Neural progenitor cell (in vitro differentiated cells): ENCODE measurements at regions not wholly inside any gene's neighbourhood (a gene's known extent, or its start where the extent isn't known, plus 50 kb on each side); places are given as distances from the start of the nearest gene placed in this dataset.

ENCODE experiments used
- DNase-seq: peaks from one replicate; pipeline ENCODE4 v3.0.0-alpha.2; 2016; ENCODE audit warnings: low spot score
- H2AFZ ChIP-seq: fragments of 200-600 bp; sonication (generic); replicated peaks from 2 replicates; pipeline ENCODE4 v1.6.1; 2016; ENCODE audit warnings: antibody characterized with exemption
- H3F3A ChIP-seq: fragments of 200-600 bp; sonication (generic); 2 replicates; pipeline ENCODE4 v1.6.1; 2016; ENCODE audit warnings: antibody characterized with exemption, low read depth
- H3K27ac ChIP-seq: fragments of 200-600 bp; sonication (generic); 2 replicates; pipeline ENCODE4 v1.5.1; 2016; ENCODE audit warnings: mild to moderate bottlenecking
- H3K27me3 ChIP-seq: fragments of 200-600 bp; sonication (generic); 2 replicates; pipeline ENCODE4 v1.6.1; 2016; ENCODE audit warnings: mild to moderate bottlenecking, moderate library complexity
- H3K36me3 ChIP-seq: fragments of 200-600 bp; sonication (generic); 2 replicates; pipeline ENCODE4 v1.5.1; 2016
- H3K4me1 ChIP-seq: fragments of 200-600 bp; sonication (generic); 2 replicates; pipeline ENCODE4 v1.6.1; 2016; ENCODE audit warnings: mixed run types
- H3K4me2 ChIP-seq: fragments of 200-600 bp; sonication (generic); 2 replicates; pipeline ENCODE4 v1.6.1; 2016
- H3K4me3 ChIP-seq: fragments of 200-600 bp; sonication (generic); 2 replicates; pipeline ENCODE4 v1.5.1; 2016
- H3K79me2 ChIP-seq: fragments of 200-600 bp; sonication (generic); 2 replicates; pipeline ENCODE4 v1.6.1; 2016; ENCODE audit warnings: low read depth
- H3K9ac ChIP-seq: fragments of 200-600 bp; sonication (generic); 2 replicates; pipeline ENCODE4 v1.6.1; 2016
- H3K9me3 ChIP-seq: fragments of 200-600 bp; sonication (generic); 2 replicates; pipeline ENCODE4 v1.5.1; 2016; ENCODE audit warnings: low read depth
- H4K20me1 ChIP-seq: fragments of 200-600 bp; sonication (generic); 2 replicates; pipeline ENCODE4 v1.6.1; 2016; ENCODE audit warnings: low read depth
- H3K27ac Mint-ChIP-seq: 3 replicates; pipeline ENCODE4 v1.8.0; 2021; ENCODE audit warnings: mixed read lengths
- H3K27me3 Mint-ChIP-seq: 2 replicates; pipeline ENCODE4 v1.8.0; 2022; ENCODE audit warnings: low read depth, mild to moderate bottlenecking, inconsistent platforms, moderate library complexity, mixed read lengths; ENCODE audit not compliant: insufficient read depth
- H3K36me3 Mint-ChIP-seq: 3 replicates; pipeline ENCODE4 v1.8.0; 2021; ENCODE audit warnings: mixed read lengths
- H3K4me1 Mint-ChIP-seq: 3 replicates; pipeline ENCODE4 v1.8.0; 2021; ENCODE audit warnings: mixed read lengths
- H3K4me3 Mint-ChIP-seq: 3 replicates; pipeline ENCODE4 v1.8.0; 2021; ENCODE audit warnings: mild to moderate bottlenecking, moderate library complexity, mixed read lengths
- H3K9me3 Mint-ChIP-seq: 3 replicates; pipeline ENCODE4 v1.8.0; 2020; ENCODE audit warnings: mixed read lengths
- EZH2 ChIP-seq: fragments of 200-600 bp; sonication (generic); IDR thresholded peaks from 2 replicates; pipeline ENCODE4 v1.6.1; 2017; ENCODE audit warnings: antibody characterized with exemption, mild to moderate bottlenecking, moderate library complexity
- EZH2phosphoT487 ChIP-seq: fragments of 200-600 bp; sonication (generic); IDR thresholded peaks from 2 replicates; pipeline ENCODE4 v1.6.1; 2017; ENCODE audit warnings: antibody characterized with exemption
- TF ChIP-seq, protein P1 (sequence below): fragments of 200-600 bp; sonication (generic); IDR thresholded peaks from 2 replicates; pipeline ENCODE4 v1.5.1; 2017; ENCODE audit warnings: antibody characterized with exemption, mild to moderate bottlenecking

DNA sequence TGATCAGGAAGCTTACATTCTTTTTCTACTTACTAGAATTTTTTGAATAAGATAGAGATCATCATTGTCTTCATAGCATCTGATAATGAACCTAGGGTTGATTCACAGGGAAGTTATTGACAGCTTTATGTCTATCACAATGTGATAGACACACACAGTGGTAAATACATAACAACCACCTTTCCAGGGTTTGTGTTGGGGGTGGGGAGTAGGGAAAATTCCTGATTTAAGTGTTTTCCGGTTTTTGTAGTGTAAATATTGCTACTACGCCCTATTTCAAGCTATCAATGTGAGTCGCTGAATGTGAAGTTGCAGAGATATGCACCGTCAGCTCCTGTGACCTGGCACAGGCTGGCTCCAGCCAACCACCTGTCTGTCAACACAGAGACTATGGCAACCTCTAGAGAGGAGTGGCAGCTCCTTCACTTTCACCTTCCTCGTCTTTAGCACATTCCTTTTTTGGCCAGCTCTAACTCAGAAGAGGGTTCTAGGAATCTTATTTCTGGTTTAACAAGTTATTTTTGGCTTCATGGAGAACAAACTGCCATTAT, 224.9 kb downstream of the MAT2B start:
- Histone ChIP-seq H3K9ac (no peak overlapping the region), H3K4me2 (no peak overlapping the region), H3K27me3 (no peaks in the 10 kb centered on the region), H3K9me3 (no peaks in the 10 kb centered on the region), H3K79me2 (no peaks in the 10 kb centered on the region), H3K4me1 (no peaks in the 10 kb centered on the region), H3F3A (no peaks in the 10 kb centered on the region), H3K36me3 (no peaks in the 10 kb centered on the region), H4K20me1 (no peaks in the 10 kb centered on the region), H3K27ac (no peak overlapping the region), H2AFZ (peak overlapping the region; percentile 2), H3K4me3 (no peak overlapping the region)
- Mint-ChIP-seq H3K27me3 (no peaks in the 10 kb centered on the region), H3K4me3 (no peak overlapping the region), H3K4me1 (no peaks in the 10 kb centered on the region), H3K36me3 (no peaks in the 10 kb centered on the region), H3K27ac (no peak overlapping the region), H3K9me3 (no peaks in the 10 kb centered on the region)
- TF ChIP-seq, protein P1, sequence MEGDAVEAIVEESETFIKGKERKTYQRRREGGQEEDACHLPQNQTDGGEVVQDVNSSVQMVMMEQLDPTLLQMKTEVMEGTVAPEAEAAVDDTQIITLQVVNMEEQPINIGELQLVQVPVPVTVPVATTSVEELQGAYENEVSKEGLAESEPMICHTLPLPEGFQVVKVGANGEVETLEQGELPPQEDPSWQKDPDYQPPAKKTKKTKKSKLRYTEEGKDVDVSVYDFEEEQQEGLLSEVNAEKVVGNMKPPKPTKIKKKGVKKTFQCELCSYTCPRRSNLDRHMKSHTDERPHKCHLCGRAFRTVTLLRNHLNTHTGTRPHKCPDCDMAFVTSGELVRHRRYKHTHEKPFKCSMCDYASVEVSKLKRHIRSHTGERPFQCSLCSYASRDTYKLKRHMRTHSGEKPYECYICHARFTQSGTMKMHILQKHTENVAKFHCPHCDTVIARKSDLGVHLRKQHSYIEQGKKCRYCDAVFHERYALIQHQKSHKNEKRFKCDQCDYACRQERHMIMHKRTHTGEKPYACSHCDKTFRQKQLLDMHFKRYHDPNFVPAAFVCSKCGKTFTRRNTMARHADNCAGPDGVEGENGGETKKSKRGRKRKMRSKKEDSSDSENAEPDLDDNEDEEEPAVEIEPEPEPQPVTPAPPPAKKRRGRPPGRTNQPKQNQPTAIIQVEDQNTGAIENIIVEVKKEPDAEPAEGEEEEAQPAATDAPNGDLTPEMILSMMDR, result no peak
- TF ChIP-seq EZH2phosphoT487, result no peak
- no peak for DNase-seq

DNA sequence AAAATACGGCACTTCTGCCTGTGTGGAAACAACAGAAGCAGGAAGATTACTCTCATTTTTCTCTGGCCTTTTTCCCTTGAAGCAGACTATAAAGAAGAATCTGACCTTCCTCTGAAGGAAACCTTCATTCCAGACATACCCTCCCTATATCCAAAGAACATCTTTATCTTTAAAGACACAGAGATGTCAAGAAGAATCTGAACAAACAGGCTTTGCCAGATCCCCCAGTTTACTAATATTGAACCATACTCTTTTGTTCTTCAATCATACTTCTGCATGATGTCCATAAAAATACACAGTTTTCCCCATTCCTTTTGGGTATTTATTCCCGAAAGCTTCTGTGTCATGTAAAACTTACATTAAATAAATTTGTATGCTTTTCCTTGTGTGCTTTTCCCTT, 225.8 kb downstream of the MAT2B start:
- no peak overlapping the region for H3K4me2 ChIP-seq
- no peak overlapping the region for H3K4me3 Mint-ChIP-seq
- H3K27ac ChIP-seq, result no peak overlapping the region
- H3K9me3 Mint-ChIP-seq, result no peaks in the 10 kb centered on the region
- H3K27me3 Mint-ChIP-seq, result no peaks in the 10 kb centered on the region
- no peaks in the 10 kb centered on the region for H3K36me3 Mint-ChIP-seq
- H4K20me1 ChIP-seq, result no peaks in the 10 kb centered on the region
- H3K36me3 ChIP-seq, result no peaks in the 10 kb centered on the region
- no peaks in the 10 kb centered on the region for H3F3A ChIP-seq
- no peak overlapping the region for H3K27ac Mint-ChIP-seq
- TF ChIP-seq EZH2 (no peak), EZH2phosphoT487 (no peak)
- TF ChIP-seq, protein P1, result no peak
- H3K4me3 ChIP-seq, result no peak overlapping the region
- H3K9ac ChIP-seq, result no peak overlapping the region
- no peak overlapping the region for H2AFZ ChIP-seq
- H3K27me3 ChIP-seq, result no peaks in the 10 kb centered on the region
- H3K9me3 ChIP-seq, result no peaks in the 10 kb centered on the region
- DNase-seq, result no peak
- H3K79me2 ChIP-seq, result no peaks in the 10 kb centered on the region
- no peaks in the 10 kb centered on the region for H3K4me1 Mint-ChIP-seq
- no peaks in the 10 kb centered on the region for H3K4me1 ChIP-seq

DNA sequence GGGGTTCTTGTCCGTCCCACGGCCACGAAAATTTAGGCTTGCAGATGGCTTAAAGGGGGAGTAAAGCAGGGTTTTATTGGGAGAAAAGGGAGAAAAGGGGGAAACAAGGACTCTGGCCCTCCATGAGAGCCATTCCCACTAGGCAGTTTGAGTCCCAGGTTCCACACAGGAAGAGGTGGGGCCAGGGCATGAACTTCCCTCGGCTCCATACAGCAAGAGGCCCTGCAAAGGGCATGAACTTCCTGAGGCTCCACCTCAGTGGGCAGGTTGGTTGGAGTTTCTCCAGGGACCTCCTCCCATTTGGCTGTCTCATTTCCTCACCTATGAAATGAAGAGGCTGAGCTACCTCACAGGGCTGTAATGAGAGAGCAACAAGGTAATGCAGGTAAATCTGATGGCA, 229.7 kb downstream of the MAT2B start:
- Histone ChIP-seq H3K27ac (no peak overlapping the region), H3K9ac (no peak overlapping the region), H3F3A (no peaks in the 10 kb centered on the region), H3K4me2 (no peak overlapping the region), H3K27me3 (no peaks in the 10 kb centered on the region), H3K4me3 (no peak overlapping the region), H2AFZ (no peak overlapping the region), H3K79me2 (no peaks in the 10 kb centered on the region), H3K9me3 (no peaks in the 10 kb centered on the region), H3K4me1 (no peaks in the 10 kb centered on the region), H3K36me3 (no peaks in the 10 kb centered on the region), H4K20me1 (no peaks in the 10 kb centered on the region)
- TF ChIP-seq, protein P1, result no peak
- TF ChIP-seq EZH2phosphoT487 (no peak), EZH2 (no peak)
- H3K4me3 Mint-ChIP-seq, result no peak overlapping the region
- no peak for DNase-seq
- H3K27me3 Mint-ChIP-seq, result no peaks in the 10 kb centered on the region
- no peaks in the 10 kb centered on the region for H3K9me3 Mint-ChIP-seq
- no peak overlapping the region for H3K27ac Mint-ChIP-seq
- H3K4me1 Mint-ChIP-seq, result no peaks in the 10 kb centered on the region
- H3K36me3 Mint-ChIP-seq, result no peaks in the 10 kb centered on the region
